Neutrophil (primary cell): ENCODE measurements at regions not wholly inside any gene's neighbourhood (a gene's known extent, or its start where the extent isn't known, plus 50 kb on each side); places are given as distances from the start of the nearest gene placed in this dataset.

Source experiments
- H3K27ac ChIP-seq: fragments of 200-600 bp; sonication (generic); 2 replicates; pipeline ENCODE4 v1.5.1; 2016; ENCODE audit warnings: mild to moderate bottlenecking, moderate library complexity
- H3K27me3 ChIP-seq: fragments of 200-600 bp; sonication (generic); 2 replicates; pipeline ENCODE4 v1.6.0; 2016; ENCODE audit warnings: mild to moderate bottlenecking
- H3K36me3 ChIP-seq: fragments of 200-600 bp; sonication (generic); 2 replicates; pipeline ENCODE4 v1.5.1; 2017
- H3K4me1 ChIP-seq, 2 experiments: fragments of 200-600 bp in 1 of 2; sonication (generic) in 1 of 2; 1 replicate in 1 of 2; 2 replicates in 1 of 2; pipeline versions ENCODE4 v1.5.1 to v1.6.1; 2013 to 2016; ENCODE audit warnings: low read depth in 1 of 2, low read length in 1 of 2, mild to moderate bottlenecking in 1 of 2, moderate library complexity in 1 of 2; ENCODE audit not compliant: control insufficient read depth in 1 of 2, insufficient read depth in 1 of 2
- H3K4me3 ChIP-seq, 2 experiments: fragments of 200-600 bp in 1 of 2; sonication (generic) in 1 of 2; 1 replicate in 1 of 2; 2 replicates in 1 of 2; pipeline ENCODE4 v1.5.1; 2013 to 2016; ENCODE audit warnings: low read depth in 1 of 2, low read length in 1 of 2, mild to moderate bottlenecking in 1 of 2, moderate library complexity in 1 of 2
- H3K9me3 ChIP-seq: fragments of 200-600 bp; sonication (generic); 2 replicates; pipeline ENCODE4 v1.5.1; 2016
- TF ChIP-seq, protein P1 (sequence below): fragments of 200-600 bp; sonication (generic); IDR thresholded peaks from 2 replicates; pipeline ENCODE4 v1.5.1; 2016; ENCODE audit warnings: antibody characterized with exemption

DNA sequence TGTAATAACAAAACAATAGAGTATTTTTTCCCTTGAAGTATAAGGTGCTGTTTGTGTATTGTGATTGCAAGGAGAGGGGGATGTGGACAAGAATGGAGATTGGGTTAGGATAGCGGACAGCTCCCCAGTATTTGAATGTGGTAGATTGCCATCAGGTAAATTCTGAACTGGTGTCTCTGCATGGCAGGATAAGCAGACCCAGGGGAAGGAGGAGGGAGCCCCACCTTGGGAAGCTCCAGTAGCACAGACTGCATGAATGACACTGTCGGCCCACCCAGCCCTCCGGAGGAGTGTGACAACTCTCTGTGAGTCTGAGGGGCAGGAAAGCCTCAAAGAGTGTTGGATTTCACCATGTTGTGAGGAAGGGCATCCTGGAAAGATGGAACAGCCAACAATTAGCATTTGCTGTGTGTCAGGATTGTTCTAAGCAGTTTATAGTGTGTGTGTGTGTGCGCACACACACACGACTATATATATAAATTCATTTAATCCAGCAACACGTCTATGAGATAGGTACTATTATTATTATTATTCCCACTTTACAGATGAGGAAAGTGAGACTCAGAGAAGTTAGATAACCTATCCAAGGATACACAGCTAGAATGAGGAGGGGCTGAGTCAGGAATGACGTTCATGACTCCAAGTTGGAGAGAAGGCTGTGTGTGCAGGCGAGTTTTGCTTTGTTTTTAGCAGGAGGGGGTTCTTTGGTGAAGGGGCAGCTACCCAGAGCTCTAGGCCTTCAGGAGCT, 63.4 kb upstream of the LCTL start:
- no peaks in the 10 kb centered on the region for H3K36me3 ChIP-seq
- no peak overlapping the region for H3K27ac ChIP-seq
- no peaks in the 10 kb centered on the region for H3K9me3 ChIP-seq
- H3K4me1 ChIP-seq = no peaks in the 10 kb centered on the region
- no peak overlapping the region for H3K4me3 ChIP-seq
- TF ChIP-seq, protein P1, sequence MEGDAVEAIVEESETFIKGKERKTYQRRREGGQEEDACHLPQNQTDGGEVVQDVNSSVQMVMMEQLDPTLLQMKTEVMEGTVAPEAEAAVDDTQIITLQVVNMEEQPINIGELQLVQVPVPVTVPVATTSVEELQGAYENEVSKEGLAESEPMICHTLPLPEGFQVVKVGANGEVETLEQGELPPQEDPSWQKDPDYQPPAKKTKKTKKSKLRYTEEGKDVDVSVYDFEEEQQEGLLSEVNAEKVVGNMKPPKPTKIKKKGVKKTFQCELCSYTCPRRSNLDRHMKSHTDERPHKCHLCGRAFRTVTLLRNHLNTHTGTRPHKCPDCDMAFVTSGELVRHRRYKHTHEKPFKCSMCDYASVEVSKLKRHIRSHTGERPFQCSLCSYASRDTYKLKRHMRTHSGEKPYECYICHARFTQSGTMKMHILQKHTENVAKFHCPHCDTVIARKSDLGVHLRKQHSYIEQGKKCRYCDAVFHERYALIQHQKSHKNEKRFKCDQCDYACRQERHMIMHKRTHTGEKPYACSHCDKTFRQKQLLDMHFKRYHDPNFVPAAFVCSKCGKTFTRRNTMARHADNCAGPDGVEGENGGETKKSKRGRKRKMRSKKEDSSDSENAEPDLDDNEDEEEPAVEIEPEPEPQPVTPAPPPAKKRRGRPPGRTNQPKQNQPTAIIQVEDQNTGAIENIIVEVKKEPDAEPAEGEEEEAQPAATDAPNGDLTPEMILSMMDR = no peak
- no peaks in the 10 kb centered on the region for H3K27me3 ChIP-seq

DNA sequence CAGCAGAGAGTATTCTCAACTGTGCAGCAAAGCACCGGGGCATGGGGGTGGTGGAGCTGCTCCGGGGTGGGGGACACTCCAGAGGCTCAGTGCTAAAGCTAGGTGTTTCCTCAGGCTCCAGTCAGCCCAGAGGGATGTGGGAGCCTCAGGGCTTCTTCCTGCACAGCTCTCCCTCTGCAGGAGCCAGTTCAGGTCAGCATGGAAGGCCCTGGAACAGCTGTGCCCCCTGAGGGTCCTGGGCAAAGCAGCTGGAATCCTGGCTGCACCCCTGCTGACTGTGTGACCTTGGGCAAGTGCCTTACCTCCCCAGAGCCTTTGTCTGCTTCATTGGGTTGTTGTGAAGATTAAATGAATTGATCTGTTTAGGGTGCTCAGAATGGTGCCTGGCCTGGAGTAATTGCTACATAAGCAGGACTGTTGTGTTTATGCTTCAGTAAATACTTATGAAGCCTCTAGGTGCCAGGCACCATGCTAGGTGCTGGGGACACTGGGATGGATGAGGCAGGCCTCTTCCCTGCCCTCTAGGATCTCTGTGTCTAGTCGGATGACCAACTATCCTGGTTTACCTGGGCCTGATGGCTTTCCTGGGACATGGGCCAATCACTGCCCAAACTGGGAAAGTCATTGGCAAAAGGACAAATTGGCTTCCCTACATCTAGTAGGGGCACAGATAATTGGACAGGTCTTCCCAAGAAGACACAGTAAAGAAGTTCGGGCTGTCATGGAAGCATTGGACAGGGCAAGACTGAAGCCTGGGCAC, 64.2 kb upstream of the LCTL start:
- Histone ChIP-seq H3K36me3 (no peaks in the 10 kb centered on the region), H3K9me3 (no peaks in the 10 kb centered on the region), H3K4me3 (no peak overlapping the region), H3K4me1 (no peaks in the 10 kb centered on the region), H3K27ac (no peak overlapping the region), H3K27me3 (no peaks in the 10 kb centered on the region)
- TF ChIP-seq, protein P1 = no peak

DNA sequence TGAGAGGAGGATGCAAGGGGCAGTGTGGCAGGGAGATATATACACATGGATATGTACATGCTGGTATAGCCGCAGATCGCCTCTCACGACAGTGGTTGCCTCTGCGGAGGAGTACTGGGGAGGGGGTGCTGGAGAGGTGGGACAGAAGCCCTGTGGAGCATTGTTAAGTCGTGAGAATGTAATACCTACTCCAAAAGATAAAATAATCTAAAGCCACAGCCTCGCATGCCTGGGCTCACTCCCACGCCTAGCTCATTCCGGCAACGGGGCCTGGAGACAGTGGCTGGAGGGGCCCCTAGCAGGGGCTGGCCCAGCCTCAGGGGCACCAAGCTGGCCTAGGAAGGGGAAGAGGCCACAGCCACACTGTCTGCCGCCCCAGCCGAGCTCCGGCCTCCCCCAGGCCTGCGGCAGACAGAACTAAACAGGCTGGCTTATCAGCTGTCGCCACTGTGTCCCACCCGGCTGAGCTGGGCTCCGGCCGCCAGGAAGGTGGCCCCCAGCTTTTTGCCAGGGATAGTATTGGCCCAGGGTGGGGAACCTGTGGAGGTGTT, 65.1 kb upstream of the LCTL start:
- no peaks in the 10 kb centered on the region for H3K4me1 ChIP-seq
- no peaks in the 10 kb centered on the region for H3K36me3 ChIP-seq
- no peaks in the 10 kb centered on the region for H3K9me3 ChIP-seq
- H3K27me3 ChIP-seq = no peaks in the 10 kb centered on the region
- no peak overlapping the region for H3K27ac ChIP-seq
- TF ChIP-seq, protein P1 = no peak
- H3K4me3 ChIP-seq = no peak overlapping the region

DNA sequence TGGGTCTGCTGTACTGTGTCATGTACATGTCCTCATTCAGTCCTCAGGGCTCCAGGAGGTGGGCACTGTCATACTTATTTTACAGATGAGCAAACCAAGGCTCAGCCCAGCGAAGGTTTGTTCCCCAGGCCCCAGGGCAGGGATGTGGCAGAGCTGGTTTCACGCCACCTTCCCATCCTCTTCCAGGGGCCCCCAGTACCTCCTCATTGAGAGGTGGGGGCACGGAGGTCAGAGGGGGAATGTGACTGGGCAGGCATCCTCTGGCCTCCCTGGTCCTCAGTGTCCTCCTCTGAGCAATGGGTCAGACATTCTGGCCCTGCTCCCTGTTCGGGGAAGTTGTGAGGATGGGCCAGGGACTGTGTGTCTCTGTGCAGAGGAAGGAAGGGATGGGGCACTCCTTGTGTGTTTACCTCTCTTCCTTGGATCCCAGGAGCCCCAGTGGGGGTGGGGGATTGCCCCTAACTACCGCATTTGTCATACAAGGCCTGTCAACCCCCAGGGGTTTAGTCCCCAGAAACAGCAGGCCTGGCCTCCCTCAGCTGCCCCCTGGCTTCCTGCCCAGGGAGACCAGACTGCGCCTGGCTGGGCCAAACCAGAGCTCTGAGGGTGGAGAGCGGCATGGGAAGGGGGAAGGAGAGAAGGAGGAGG, 65.9 kb upstream of the LCTL start:
- no peaks in the 10 kb centered on the region for H3K36me3 ChIP-seq
- no peaks in the 10 kb centered on the region for H3K27me3 ChIP-seq
- no peaks in the 10 kb centered on the region for H3K4me1 ChIP-seq
- H3K27ac ChIP-seq = no peak overlapping the region
- no peaks in the 10 kb centered on the region for H3K9me3 ChIP-seq
- TF ChIP-seq, protein P1 = no peak
- H3K4me3 ChIP-seq = no peak overlapping the region

DNA sequence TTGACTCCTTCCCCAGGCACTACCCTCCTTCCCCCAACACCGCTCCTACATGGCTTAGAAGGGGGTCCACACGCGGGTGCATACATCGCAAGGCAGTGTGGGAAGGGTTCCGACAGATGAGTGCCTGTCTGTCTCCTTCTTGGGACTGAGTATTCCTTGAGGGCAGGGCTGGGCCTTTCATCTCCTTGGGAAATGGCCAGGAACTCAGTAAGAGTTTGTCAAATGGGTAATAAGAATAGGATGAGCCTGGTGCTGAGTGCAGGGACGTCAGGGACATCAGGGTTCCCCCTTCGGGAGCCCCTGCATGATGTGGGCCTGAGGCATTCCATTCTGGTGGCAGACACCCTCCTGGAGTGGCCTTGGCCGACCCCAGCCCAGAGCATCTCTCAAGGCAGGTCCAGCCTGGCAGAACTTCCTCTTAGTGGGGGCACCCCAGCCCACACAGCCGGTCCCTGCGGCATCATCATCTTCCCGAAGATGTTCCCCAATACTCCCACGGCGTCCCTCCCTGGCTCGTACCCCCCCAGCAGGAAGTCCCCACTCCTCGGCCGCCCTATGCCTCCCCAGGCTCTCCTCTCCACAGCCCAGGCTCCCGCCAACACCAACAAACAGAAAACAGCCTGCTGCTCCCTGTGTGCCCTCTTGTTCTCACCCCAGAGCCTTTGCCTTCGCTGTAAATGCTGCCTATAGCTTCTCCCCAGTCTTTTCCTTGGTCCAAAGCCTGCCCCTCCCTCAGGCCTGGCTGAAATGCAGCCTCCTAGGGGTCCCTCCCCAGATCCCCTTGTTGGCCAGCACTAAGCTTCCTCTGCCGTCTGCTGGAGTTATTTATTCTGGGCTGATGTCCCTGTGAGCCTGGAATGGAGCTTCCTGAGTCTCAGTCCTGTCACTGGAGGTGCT, 67.5 kb upstream of the LCTL start:
- Histone ChIP-seq H3K4me1 (no peaks in the 10 kb centered on the region), H3K36me3 (no peaks in the 10 kb centered on the region), H3K9me3 (no peaks in the 10 kb centered on the region), H3K27me3 (no peaks in the 10 kb centered on the region), H3K27ac (no peak overlapping the region), H3K4me3 (no peak overlapping the region)
- TF ChIP-seq, protein P1 = no peak
